ENCODE measurements at regions not wholly inside any gene's neighbourhood (a gene's known extent, or its start where the extent isn't known, plus 50 kb on each side); places are given as distances from the start of the nearest gene placed in this dataset.
"Not testable (repeated sequence)": the region's sequence is repeated elsewhere in the genome, so short reads cannot be mapped to it uniquely, and the experiment has no call there.

DNA sequence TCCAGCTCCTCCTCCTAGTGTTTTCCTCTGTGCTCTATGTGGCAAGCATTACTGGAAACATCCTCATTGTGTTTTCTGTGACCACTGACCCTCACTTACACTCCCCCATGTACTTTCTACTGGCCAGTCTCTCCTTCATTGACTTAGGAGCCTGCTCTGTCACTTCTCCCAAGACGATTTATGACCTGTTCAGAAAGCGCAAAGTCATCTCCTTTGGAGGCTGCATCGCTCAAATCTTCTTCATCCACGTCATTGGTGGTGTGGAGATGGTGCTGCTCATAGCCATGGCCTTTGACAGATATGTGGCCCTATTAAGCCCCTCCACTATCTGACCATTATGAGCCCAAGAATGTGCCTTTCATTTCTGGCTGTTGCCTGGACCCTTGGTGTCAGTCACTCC, 64.0 kb downstream of the OR4F15 start:
- not testable (repeated sequence) for DNase-seq (ENCODE audit: low spot score)

DNA sequence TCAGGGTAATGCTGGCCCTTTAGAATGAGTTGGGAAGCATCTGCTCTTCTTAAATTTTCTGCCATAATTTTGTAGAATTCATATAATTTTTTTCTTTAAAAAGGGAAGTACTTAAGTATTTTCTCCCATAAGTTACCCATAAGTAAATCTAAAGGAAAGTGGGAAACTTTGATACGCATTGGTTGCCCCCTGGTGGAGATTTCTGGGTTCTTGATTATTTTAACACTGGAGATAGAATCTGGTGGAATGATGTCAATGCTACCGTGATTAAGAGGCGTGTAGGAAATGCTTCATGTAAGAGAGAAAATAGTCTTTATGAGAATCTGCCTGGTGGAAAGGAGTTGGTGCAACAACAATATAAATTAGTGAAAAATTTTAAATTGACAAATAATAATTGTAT, 65.6 kb downstream of the OR4F15 start:
- not testable (repeated sequence) for DNase-seq (ENCODE audit: low spot score)

DNA sequence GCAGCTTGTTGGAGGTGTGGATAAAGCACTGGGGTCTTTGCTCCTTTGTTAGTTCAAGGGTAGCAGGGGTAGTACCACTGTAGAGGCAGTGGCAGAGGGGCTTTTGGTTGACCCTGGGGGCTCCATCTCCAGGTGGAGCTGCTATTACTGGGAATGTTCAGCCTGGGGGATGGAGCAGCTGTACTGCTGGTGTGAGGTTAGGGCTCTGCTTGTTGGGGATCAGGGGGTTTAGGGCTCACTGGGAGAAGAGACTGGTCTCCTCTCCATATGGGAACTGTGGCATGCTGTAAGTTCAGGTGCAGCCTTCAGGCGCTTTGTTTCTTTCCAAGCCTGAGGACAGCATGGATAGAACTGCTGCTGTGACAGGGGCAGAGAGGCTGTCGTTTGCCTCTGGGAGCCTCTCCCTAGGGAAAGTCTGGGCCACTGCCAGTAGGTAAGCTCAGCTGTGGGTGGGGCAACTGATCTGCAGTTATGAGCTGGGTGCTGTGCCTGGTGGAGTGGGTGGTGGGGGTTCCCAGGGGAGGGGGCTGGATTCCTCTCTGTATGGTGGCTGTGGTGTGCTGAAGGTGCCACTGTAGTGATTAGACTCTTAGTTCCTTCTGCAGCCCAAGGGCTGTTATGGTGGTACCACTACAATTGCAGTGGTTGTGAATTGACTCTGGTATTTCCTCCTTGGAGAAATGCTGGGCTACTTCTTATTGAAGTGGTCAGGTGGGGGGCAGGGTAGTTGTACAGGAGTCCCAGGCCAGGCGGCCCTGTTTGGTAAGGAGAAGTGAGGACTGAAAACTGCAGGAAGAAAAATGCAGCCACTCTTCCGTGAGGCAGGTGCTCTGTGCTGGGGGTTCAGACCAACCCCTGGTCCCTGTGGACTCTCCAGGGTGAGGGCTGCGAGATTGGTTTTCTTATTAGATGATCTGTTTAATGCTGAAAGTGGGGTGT, 100.6 kb downstream of the OR4F15 start:
- DNase-seq (ENCODE audit: low spot score), result not testable (repeated sequence)

GRCh38 chr15:101924554-101924953, 112.6 kb downstream of the OR4F15 start:
- DNase-seq (ENCODE audit: low spot score), result not testable (repeated sequence)

- DNase-seq (ENCODE audit: low spot score), result not testable (repeated sequence)
Observed at GRCh38 chr15:101934506-101934905, 122.5 kb downstream of the OR4F15 start.

GRCh38 chr15:101937362-101937761, 125.4 kb downstream of the OR4F15 start:
- not testable (repeated sequence) for DNase-seq (ENCODE audit: low spot score)

GRCh38 chr15:101938555-101938954, 126.6 kb downstream of the OR4F15 start:
- not testable (repeated sequence) for DNase-seq (ENCODE audit: low spot score)

DNA sequence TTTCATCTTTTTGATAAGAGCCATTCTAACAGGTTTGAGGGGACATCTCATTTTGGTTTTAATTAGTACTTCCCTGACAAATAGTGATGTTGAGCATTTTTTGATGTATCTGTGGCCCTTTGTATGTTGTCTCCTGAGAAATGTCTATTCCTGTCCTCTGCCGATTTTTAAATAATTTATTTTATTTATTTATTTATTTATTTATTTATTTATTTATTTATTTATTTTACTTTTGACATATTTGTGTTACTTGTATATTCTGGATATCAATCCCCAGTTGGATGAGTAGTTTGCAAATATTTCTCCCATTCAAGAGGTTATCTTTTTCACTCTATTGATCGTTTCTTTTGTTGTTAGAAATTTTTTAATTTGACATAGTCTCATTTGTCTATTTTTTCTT, 133.9 kb downstream of the OR4F15 start:
- DNase-seq (ENCODE audit: low spot score), result not testable (repeated sequence)

- not testable (repeated sequence) for DNase-seq (ENCODE audit: low spot score)
Observed at GRCh38 chr15:101948491-101949010, 136.5 kb downstream of the OR4F15 start.

- DNase-seq (ENCODE audit: low spot score), result not testable (repeated sequence)
Observed at GRCh38 chr15:101949380-101950065, 137.5 kb downstream of the OR4F15 start.

DNA sequence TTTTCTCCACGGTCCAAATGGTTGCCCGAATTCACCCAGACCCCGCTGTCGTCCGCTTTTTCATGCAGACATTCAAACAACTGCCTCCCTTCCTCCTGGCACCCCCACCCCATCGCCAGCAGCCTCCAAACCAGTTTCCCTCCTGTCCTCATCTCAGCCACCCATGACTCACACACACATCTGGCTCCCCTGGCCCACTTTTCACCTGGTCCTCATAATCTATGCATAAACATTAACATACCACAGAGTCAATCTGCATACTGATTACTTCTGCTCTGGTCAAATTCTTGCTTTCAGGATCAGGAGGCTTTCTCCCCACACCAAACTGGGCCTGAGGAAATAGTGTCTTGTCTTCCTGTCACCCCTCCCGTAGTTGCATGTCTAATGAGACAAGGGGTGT, 142.0 kb downstream of the OR4F15 start:
- DNase-seq (ENCODE audit: low spot score), result not testable (repeated sequence)

DNA sequence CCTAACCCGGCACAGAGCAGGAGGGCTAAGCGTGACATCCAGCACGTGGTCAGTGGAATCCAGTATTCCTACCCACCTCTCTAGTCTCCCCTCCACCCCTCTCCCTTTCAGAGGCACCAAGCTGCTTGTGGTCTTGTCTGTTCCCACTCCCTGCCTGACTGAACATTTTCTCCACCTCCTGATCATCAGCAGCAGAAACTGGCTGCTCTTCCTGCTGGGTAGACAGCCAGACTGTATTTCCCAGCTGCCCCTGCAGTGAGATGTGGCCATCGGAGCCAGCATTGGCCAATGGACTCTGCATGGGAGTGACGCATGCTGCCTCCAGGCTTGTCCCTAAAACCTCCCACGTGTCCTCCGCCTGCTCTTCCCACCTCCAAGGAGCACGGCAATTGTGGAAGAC, 143.8 kb downstream of the OR4F15 start:
- DNase-seq (ENCODE audit: low spot score), result not testable (repeated sequence)

DNA sequence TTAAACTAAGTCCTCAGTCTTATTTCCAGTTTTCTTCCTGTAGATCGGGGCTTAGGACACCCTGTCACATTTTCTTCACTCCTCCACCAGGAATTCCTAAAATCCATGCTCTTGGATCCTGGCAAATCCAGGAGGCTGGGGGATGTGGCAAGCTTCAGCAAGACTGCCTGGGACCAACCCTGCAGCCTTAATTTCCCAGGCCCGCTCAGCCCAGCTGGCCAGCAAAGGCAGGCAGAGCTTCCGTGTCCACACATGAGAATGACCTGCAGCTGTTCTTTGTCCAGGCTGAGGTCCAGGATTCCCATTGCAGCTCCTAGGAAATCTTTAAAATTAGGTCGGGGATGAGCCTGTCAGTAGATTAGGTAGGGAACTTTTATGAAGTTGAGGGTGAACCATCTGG, 146.7 kb downstream of the OR4F15 start:
- not testable (repeated sequence) for DNase-seq (ENCODE audit: low spot score)

DNA sequence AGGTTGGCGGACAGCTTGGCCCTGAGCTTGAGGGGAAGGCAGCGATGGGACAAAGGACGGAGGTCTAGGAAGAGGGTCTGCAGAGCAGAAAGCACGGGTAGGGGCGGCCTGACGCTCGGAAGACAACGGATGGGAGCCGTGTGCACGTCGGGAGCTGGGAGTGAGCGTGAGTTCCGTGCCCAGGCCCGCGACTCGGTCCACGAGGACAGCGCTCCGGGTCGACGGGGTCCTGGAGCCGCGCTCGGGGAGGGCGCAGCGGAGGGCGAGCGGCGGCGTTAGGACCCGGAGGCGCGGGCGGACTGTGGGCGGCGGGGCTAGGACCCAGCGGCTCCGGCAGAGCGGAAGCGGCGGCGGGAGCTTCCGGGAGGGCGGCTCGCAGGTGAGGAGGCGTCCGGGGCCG, 149.3 kb downstream of the OR4F15 start:
- not testable (repeated sequence) for DNase-seq (ENCODE audit: low spot score)

GRCh38 chr15:101961765-101962164, 149.8 kb downstream of the OR4F15 start:
- not testable (repeated sequence) for DNase-seq (ENCODE audit: low spot score)

DNA sequence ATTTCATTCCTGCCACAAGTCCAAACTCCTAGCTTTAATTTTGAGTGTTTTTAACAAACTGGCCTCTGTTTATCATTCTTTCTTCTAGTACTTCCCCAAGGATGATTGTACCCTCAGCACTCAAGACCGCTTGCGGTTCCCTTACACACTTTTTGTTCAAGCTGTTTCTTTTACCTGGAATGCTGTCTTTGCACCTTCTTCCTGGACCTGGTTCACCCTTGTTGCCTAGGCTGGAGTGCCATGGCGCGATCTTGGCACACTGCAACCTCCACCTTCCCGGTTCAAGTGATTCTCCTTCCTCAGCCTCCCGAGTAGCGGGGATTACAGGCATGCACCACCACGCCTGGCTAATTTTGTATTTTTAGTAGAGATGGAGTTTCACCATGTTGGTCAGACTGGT, 151.7 kb downstream of the OR4F15 start:
- not testable (repeated sequence) for DNase-seq (ENCODE audit: low spot score)

- DNase-seq (ENCODE audit: low spot score), result not testable (repeated sequence)
Observed at GRCh38 chr15:101965353-101965752, 153.4 kb downstream of the OR4F15 start.

- peak; percentile 2 for DNase-seq (ENCODE audit: low spot score)
Observed at GRCh38 chr15:101965860-101966259, 153.9 kb downstream of the OR4F15 start.

- DNase-seq (ENCODE audit: low spot score), result not testable (repeated sequence)
Observed at GRCh38 chr15:101967364-101967763, 155.4 kb downstream of the OR4F15 start.

DNA sequence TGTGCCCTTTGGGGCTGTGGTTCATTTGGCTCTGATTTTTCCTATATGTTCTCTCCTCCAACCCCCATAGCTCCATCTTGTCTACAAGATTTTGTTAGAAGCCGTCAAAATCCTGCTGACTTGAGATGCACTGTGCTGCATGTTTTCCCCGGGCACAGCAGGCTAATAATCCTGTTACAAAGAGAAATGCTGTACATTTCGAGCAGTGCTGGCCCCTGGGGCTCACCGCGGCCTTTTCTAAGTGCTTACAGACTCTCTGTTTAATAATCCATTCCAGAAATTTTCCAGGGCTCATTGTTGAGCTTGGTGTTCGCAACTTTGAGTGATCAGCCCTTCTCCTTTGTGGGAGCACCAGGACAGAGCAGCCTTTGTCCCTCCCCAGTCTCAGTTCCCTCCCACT, 158.6 kb downstream of the OR4F15 start:
- not testable (repeated sequence) for DNase-seq (ENCODE audit: low spot score)

DNA sequence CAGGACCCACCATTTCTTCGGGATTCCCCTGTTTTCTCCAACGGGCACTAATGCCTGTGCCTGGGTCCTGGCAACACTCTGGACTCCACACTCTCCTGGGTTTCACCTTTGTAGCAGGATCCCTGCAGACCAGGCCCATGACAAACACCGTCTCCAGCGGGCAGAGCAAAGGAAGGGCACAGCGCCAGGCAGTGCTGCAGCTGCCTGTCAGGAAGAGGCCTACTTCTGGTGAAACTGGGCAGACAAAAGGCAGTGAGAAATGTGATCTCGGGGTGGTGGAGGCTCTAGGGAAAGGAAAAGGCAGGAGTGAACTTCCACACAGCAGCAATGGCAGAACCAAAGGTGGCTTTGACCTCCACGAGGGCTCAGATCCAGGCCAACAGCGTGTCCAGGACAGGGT, 165.3 kb downstream of the OR4F15 start:
- not testable (repeated sequence) for DNase-seq (ENCODE audit: low spot score)

DNA sequence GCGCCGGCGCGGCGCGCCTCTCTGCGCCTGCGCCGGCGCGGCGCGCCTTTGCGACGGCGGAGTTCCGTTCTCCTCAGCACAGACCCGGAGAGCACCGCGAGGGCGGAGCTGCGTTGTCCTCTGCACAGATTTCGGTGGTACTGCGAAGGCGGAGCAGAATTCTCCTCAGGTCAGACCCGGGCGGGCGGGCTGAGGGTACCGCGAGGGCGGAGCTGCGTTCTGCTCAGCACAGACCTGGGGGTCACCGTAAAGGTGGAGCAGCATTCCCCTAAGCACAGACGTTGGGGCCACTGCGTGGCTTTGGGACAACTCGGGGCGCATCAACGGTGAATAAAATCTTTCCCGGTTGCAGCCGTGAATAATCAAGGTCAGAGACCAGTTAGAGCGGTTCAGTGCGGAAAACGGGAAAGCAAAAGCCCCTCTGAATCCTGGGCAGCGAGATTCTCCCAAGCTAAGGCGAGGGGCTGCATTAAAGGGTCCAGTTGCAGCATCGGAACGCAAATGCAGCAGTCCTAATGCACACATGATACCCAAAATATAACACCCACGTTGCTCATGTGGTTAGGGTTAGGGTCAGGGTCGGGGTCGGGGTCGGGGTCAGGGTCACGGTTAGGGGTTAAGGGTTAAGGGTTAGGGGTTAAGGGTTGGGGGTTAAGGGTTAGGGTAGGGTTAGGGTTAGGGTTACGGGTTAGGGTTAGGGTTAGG, 168.4 kb downstream of the OR4F15 start:
- peak; percentile 1 for DNase-seq (ENCODE audit: low spot score)

Measured in GM03348 (cell line).